T follicular helper cell (primary cell): ENCODE measurements at regions not wholly inside any gene's neighbourhood (a gene's known extent, or its start where the extent isn't known, plus 50 kb on each side); places are given as distances from the start of the nearest gene placed in this dataset.

Experiments
- DNase-seq: peaks from one replicate; pipeline ENCODE4 v3.0.0-alpha.2; 2020; ENCODE audit warnings: low read depth

DNA sequence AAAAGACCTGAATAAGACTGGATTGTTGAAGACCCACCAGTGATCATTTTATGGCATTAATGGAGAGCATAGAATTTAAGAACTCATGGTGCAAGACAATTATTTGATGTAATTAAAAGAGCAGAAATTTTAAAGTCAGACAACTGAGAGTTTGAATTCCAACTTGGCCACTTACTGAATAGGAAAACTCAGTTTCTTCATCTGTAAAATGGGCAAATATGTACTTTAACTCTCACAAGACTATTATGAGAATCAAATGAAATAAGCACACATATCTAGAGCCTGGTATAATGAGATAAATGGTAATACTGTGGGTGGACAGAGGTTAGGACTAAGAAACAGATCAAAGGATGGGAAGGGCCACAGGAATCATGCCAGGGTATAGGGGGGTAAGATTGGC is 88.0 kb downstream of the SOX9 start:
- DNase-seq: no peak

DNA sequence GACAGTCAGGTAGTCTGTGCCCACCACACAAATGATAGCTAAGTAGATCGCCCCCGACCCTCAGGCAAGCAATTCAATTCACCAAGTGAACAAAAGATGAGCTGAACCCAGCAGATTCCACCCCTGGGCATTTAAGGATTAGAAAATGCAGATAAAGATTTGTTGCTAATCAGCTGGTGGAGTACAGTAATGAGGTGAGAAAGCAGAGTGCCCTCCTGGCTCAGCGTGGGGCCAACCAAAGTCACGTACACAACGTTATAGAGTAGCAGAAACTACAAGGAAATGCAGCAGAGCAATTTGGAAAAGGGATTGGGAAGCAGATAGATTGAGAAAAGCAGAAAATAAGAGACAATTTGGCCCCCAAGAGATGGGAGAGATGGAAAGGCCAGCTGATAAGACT is 91.2 kb downstream of the SOX9 start:
- DNase-seq: no peak

DNA sequence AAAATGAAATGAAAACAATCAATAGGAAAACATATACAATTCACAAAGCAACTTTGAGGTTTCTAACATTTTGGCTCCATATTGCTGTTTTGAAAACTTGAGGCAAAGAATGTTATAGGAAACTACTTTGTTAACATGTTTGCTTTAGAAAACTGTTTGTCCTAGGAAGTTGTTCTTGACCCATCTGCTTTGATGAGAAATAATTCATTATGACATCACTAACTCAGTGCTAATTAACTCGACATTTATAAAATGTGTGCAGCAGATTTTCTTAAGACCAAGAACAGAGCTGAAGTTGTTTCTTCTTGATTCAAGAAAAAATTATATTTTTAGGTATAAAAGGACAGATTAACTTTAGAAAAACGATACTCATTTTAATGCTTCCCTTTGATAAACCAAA is 94.7 kb downstream of the SOX9 start:
- no peak for DNase-seq

DNA sequence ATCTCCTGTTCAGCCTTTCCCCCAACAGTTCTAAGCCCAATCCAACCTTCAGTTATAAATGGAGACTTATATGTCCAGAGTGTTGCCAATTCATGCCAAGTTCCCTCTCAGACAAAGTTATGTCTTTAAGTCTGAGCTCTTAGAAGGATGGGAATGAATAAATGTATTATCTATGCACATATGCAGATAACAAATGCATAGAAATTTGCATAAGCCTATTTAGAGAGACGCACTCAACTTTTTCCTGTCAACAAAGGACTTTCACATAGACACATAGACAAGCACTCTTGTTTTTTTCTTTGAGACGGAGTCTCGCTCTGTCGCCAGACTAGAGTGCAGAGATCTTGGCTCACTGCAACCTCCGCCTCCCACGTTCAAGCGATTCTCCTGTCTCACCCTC is 95.1 kb downstream of the SOX9 start:
- DNase-seq: no peak

DNA sequence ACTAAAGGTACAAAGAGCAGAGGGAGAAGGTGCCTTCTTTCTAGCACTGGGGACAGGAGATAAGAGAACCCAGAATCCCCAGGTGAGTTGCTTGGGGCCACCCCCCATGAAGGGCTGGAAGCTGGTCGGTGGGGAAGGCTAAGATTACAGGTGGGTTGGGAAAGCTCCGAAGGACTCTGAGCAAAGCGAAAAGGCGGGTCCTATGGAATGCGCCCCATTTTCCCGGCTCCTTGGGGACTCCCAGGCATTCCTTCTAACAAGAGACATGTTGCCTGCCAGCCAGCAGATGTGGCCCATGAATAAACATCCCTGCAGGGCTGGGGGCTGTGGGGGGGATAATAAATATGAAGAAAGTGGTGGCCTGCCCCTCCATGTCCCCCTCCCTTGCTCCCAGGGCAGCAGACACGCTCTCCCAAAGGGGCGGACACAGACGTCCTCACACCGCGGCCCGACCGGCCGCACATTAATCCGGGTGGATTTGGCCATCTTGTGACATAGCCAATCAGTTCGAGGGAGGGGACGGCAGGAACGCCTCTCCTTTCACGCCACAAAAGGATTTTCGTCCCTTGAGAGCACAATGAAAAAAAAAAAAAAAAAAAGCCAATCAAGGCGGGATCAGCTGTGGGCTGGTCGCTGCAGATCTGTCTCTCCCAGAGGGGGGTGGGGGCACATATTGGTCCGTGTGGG is 98.5 kb downstream of the SOX9 start:
- no peak for DNase-seq

GRCh38 chr17:72219824-72220493 is 99.1 kb downstream of the SOX9 start:
- DNase-seq: no peak

GRCh38 chr17:72222661-72223380 is 102.0 kb downstream of the SOX9 start:
- no peak for DNase-seq

GRCh38 chr17:72223866-72224291 is 103.1 kb downstream of the SOX9 start:
- DNase-seq: no peak

DNA sequence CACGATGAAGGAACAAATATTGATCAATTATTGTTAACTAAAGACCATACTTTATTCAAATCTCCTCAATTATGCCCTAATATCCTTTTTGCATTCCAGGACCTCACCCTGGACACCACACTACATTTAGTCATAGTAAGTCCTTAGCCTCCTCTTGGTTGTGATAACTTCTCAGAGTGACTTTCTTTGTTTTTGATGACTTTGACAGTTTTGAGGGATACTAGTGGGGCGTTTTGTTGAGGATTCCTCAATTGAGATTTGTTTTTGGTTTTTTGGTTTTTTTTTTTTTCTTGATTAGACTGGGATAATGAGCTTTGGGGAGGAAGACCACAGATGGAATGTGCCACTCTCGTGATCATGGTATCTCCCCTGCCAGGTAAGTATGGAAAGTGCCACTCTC is 105.5 kb downstream of the SOX9 start:
- DNase-seq: no peak

GRCh38 chr17:72233986-72234385 is 113.2 kb downstream of the SOX9 start:
- DNase-seq: no peak

DNA sequence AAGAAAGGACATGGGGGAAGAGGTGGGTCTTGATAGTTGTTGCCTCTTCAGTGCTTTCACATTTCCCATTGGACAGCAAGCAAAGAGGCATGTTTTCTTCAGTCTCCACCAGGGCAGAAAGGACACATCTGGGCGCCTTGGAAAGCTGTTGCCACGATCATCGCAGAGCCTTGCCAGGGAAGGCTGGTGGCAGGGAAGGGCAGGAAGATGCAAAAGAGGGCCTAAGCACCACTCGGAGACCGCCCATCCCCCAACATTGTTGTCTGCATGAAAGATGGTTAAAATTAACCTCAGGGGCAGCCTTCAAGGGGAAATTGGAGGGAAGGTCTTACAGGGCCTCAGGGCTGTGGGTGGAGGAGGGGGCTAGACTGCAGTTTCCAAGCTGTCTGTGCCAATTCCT is 114.2 kb downstream of the SOX9 start:
- no peak for DNase-seq

DNA sequence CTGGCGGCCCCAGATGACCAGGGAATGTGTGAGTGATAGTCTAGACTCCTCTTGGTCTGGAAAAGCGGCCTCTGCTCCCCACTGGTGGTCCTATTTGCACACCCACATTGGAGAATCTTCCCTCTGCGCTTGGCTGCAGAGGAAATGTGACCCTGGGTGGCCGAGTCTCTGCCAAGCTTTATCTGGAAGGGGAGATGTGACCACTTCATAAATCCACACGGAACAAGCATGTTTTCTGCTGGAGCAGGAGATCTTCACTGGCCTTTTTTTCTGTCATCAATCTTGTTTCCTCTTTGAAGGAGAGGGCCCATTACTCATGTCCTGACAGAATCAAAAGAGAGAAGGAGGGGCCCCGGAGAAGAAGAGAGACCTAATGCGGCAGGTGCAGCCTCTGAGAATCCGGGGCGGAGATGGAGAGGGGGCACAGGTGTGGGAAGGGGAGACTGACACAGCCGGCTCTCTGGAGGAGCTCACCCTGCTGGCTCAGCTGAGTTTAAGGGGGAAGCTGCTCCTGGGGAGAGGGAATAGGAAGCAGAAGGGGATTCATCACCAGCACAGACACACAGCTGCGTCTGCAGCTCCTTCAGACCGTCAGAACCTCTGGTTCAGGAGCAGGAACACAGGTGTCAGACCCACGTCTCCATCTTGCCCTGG is 116.3 kb downstream of the SOX9 start:
- DNase-seq: no peak

GRCh38 chr17:72238157-72238673 is 117.4 kb downstream of the SOX9 start:
- DNase-seq: no peak

- DNase-seq: no peak
Observed at GRCh38 chr17:72239548-72239947, 118.7 kb downstream of the SOX9 start.

- DNase-seq: no peak
Observed at GRCh38 chr17:72240333-72240732, 119.5 kb downstream of the SOX9 start.

DNA sequence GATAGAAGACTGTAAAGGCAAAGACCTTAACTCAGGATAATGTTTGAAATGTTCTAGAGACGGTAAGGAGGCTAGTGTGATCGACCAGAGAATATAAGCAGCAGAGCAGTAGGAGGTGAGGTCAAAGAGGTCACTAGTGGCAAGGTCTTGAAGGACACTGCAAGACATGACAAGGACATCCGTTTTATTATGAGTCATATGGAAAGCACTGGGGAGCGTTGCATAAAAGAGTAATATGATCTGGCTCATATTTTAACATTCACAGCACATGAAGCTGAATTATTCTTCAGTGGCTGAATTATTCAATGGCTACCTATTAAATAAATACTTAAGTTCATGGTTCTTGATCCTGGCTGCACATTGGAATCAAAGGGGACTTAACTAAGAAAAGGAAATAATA is 123.7 kb downstream of the SOX9 start:
- no peak for DNase-seq

DNA sequence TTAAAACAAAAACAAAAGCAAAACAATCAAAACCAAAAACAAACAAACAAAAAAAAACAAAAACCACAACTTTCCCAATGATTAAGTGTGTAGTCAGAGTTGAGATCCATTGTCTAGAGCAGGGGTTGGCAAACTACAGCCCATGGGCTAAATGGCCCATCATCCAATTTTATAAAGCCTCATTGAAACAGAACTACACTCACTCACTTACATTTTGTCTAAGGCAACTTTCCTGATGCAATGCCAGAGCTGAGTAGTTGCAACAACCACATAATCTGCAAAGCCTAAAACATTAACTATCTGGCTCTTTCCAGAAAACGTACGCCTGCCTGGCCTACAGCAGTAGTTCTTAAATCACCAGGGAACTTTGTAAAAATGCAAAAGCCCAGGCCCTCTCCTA is 124.1 kb downstream of the SOX9 start:
- no peak for DNase-seq

DNA sequence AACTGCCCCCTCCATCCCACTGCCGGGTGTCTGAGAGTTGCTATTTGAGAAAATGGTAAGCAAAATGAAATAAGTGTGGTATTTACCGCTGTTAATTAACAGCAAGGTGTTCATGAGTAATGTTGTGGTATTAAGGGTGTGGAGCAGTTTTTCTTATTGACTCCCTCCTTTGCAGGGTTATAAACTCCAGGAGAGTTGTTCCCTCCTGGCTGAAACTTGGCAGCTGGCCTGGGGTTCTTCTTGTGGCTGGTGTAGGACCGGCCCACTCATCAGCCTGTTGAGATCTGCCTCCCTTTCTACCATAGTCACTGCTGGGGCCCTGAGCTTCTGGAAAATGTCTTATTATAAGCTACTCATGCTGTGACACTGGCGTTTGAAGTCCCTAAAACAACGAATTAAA is 128.6 kb downstream of the SOX9 start:
- DNase-seq: no peak

- no peak for DNase-seq
Observed at GRCh38 chr17:72250206-72250605, 129.4 kb downstream of the SOX9 start.

DNA sequence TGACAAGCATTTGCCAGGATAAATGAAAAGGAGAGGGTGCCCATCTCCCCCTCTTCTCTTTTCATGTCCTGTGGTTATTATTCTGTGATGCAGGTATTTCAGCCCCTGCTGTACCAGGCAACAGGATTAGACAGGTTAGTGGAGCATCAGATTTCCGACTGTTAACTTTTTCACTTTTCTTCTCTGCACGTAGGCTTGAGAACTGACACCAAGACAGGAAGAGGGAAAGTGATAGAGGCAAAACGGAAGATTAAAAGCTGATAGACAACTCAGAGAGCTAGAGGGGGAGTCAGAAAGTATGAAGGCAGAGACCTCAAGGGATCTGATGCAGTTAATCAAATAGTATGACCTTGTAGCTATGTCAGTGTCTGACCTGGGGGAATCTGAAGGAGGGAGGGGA is 132.8 kb downstream of the SOX9 start:
- no peak for DNase-seq

GRCh38 chr17:72254808-72255449 is 134.1 kb downstream of the SOX9 start:
- no peak for DNase-seq

DNA sequence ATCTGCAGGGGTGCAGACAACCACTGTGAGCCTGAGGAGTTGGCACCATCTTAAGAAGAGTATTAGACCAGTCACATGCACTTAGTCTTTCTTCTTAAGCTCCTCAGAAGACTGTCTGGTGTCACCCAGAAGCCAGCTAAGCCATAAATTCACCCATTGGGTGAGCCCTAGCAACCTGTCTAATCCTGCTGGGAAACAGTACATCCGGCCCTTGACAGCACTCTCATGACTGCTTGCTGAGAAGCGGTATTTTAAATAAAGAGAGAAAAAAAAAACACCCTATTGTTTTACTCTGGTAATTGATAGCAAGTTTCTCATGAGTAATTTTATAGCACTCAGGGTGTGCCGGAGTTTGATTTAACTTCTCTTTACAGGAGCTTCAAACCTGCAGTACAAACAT is 134.7 kb downstream of the SOX9 start:
- no peak for DNase-seq
